ENCODE measurements at regions not wholly inside any gene's neighbourhood (a gene's known extent, or its start where the extent isn't known, plus 50 kb on each side); places are given as distances from the start of the nearest gene placed in this dataset.

- no peak for TF ChIP-seq CTCF (IDR thresholded peaks at IDR 0.05)
- TF ChIP-seq POLR2A (IDR thresholded peaks at IDR 0.05): no peak
- no peak for TF ChIP-seq POLR2AphosphoS5 (IDR thresholded peaks at IDR 0.05)
- TF ChIP-seq EP300 (IDR thresholded peaks at IDR 0.05): no peak
- 100% methylated on average over 1 of the region's 2 CpGs for WGBS
- H3K36me3 ChIP-seq: no peaks in the 10 kb centered on the region
These were observed 1368.4 kb upstream of the ADGRL3 start for GRCh38 chr4:59831746-59832145.

GRCh38 chr4:59834943-59835342, 1365.2 kb upstream of the ADGRL3 start:
- DNase-seq (ENCODE audit: low spot score in 2 of 2): no peak
- H3K27ac ChIP-seq: no peak overlapping the region
- H3K27me3 ChIP-seq: no peaks in the 10 kb centered on the region
- H3K4me3 ChIP-seq: no peak overlapping the region
- no peaks in the 10 kb centered on the region for H3K9me3 ChIP-seq
- no peaks in the 10 kb centered on the region for H3K4me1 ChIP-seq
- H3K36me3 ChIP-seq: no peaks in the 10 kb centered on the region
- TF ChIP-seq CTCF (IDR thresholded peaks at IDR 0.05): no peak
- no peak for TF ChIP-seq POLR2AphosphoS5 (IDR thresholded peaks at IDR 0.05)
- no peak for TF ChIP-seq EP300 (IDR thresholded peaks at IDR 0.05)
- TF ChIP-seq POLR2A (IDR thresholded peaks at IDR 0.05): no peak

More at GRCh38 chr4:59831746-59832145, 1368.4 kb upstream of the ADGRL3 start:
- Histone ChIP-seq H3K4me3 (no peak overlapping the region), H3K9me3 (no peaks in the 10 kb centered on the region), H3K4me1 (no peaks in the 10 kb centered on the region), H3K27me3 (no peaks in the 10 kb centered on the region), H3K27ac (no peak overlapping the region)
- DNase-seq (ENCODE audit: low spot score in 2 of 2): no peak

- Histone ChIP-seq H3K4me3 (no peak overlapping the region), H3K4me1 (no peaks in the 10 kb centered on the region), H3K27me3 (no peaks in the 10 kb centered on the region), H3K27ac (no peak overlapping the region), H3K36me3 (no peaks in the 10 kb centered on the region), H3K9me3 (no peaks in the 10 kb centered on the region)
- no peak for TF ChIP-seq POLR2AphosphoS5 (IDR thresholded peaks at IDR 0.05)
- no peak for DNase-seq (ENCODE audit: low spot score in 2 of 2)
- WGBS: 93% methylated on average over 1 of the region's 1 CpG
These were observed 1362.4 kb upstream of the ADGRL3 start for GRCh38 chr4:59837751-59838150.

- WGBS: 96% methylated on average over 3 of the region's 3 CpGs
- TF ChIP-seq POLR2A (IDR thresholded peaks at IDR 0.05): no peak
- TF ChIP-seq CTCF (IDR thresholded peaks at IDR 0.05): no peak
- no peak for TF ChIP-seq EP300 (IDR thresholded peaks at IDR 0.05)
- TF ChIP-seq POLR2AphosphoS5 (IDR thresholded peaks at IDR 0.05): no peak
These were observed 1361.9 kb upstream of the ADGRL3 start for GRCh38 chr4:59838236-59838635.

GRCh38 chr4:59841698-59842097, 1358.4 kb upstream of the ADGRL3 start:
- TF ChIP-seq POLR2AphosphoS5 (IDR thresholded peaks at IDR 0.05) (no peak), CTCF (IDR thresholded peaks at IDR 0.05) (no peak), EP300 (IDR thresholded peaks at IDR 0.05) (no peak), POLR2A (IDR thresholded peaks at IDR 0.05) (no peak)
- 67% methylated on average over 1 of the region's 1 CpG for WGBS
- DNase-seq (ENCODE audit: low spot score in 2 of 2): no peak
- no peaks in the 10 kb centered on the region for H3K36me3 ChIP-seq
- peaks cover 3% of the 10 kb centered on the region for H3K9me3 ChIP-seq
- no peaks in the 10 kb centered on the region for H3K4me1 ChIP-seq
- H3K27ac ChIP-seq: no peak overlapping the region
- no peaks in the 10 kb centered on the region for H3K27me3 ChIP-seq
- H3K4me3 ChIP-seq: no peak overlapping the region

More at GRCh38 chr4:59838236-59838635, 1361.9 kb upstream of the ADGRL3 start:
- no peak for DNase-seq (ENCODE audit: low spot score in 2 of 2)
- no peaks in the 10 kb centered on the region for H3K4me1 ChIP-seq
- H3K4me3 ChIP-seq: no peak overlapping the region
- H3K9me3 ChIP-seq: no peaks in the 10 kb centered on the region
- H3K36me3 ChIP-seq: no peaks in the 10 kb centered on the region
- H3K27me3 ChIP-seq: no peaks in the 10 kb centered on the region
- no peak overlapping the region for H3K27ac ChIP-seq

- Histone ChIP-seq H3K27ac (no peak overlapping the region), H3K4me3 (no peak overlapping the region), H3K27me3 (no peaks in the 10 kb centered on the region), H3K36me3 (no peaks in the 10 kb centered on the region), H3K9me3 (peaks cover 3% of the 10 kb centered on the region), H3K4me1 (no peaks in the 10 kb centered on the region)
- no peak for TF ChIP-seq EP300 (IDR thresholded peaks at IDR 0.05)
- no peak for TF ChIP-seq POLR2A (IDR thresholded peaks at IDR 0.05)
- TF ChIP-seq CTCF (IDR thresholded peaks at IDR 0.05): no peak
- TF ChIP-seq POLR2AphosphoS5 (IDR thresholded peaks at IDR 0.05): no peak
- WGBS: 51% methylated on average over 2 of the region's 2 CpGs
- no peak for DNase-seq (ENCODE audit: low spot score in 2 of 2)
These were observed 1351.7 kb upstream of the ADGRL3 start for GRCh38 chr4:59848457-59848856.
